ENCODE measurements at regions not wholly inside any gene's neighbourhood (a gene's known extent, or its start where the extent isn't known, plus 50 kb on each side); places are given as distances from the start of the nearest gene placed in this dataset.

DNA sequence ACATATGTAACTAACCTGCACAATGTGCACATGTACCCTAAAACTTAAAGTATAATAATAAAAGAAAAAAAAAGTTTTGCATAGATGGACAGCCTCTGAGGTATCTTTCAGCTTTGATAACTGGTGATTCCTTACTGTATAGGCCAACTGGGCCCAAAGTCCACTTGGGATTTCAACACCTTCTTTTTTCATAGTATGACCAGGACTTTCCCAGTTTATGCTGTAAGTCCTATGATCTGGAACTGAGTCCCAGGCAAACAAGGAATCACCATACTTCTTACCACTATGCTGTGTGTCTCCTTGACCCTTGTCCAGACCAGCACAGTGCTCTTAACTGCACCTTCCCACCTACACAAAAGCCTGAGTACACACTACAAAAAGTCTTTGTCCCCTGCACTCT, 205.1 kb upstream of the RBBP8 start:
- no peaks in the 10 kb centered on the region for H3K4me1 ChIP-seq

DNA sequence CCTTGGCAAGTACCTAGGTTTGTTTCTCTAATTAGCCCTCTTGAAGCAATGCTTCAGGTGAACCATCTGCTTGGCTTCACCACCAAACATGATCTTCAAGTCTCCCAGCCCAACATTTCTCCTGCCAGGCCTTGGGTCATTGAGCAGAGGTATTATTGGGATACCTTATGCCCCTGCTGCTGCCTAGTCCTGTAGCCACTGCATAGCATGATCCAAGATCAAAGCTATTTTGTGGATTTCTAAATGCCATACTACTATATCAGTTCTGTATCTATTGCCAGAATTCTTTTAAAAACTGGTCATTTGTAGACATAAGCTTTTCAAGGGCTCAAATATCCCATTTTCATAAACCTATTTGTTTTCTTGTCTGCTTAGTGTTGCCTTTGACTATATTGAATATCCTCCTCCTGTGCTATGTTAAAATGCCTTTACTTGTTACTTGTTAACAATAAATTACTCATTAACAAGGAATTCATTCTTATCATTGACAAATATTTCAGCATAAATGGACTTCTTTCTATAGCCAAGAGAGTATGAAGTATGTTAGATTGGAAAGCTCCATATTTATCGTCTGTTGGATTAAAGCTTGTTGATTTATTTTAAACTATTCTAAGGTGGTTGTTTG, 204.5 kb upstream of the RBBP8 start:
- 43% methylated on average over 1 of the region's 1 CpG for WGBS
- H3K27me3 ChIP-seq = no peaks in the 10 kb centered on the region
- no peaks in the 10 kb centered on the region for H3K9me3 ChIP-seq
- H3K4me3 ChIP-seq = no peak overlapping the region
- no peak overlapping the region for H3K27ac ChIP-seq
- DNase-seq (ENCODE audit: low spot score in 2 of 2) = no peak
- H3K4me1 ChIP-seq = no peaks in the 10 kb centered on the region
- no peaks in the 10 kb centered on the region for H3K36me3 ChIP-seq
- TF ChIP-seq EP300 (IDR thresholded peaks at IDR 0.05) = no peak
- TF ChIP-seq, protein P1, sequence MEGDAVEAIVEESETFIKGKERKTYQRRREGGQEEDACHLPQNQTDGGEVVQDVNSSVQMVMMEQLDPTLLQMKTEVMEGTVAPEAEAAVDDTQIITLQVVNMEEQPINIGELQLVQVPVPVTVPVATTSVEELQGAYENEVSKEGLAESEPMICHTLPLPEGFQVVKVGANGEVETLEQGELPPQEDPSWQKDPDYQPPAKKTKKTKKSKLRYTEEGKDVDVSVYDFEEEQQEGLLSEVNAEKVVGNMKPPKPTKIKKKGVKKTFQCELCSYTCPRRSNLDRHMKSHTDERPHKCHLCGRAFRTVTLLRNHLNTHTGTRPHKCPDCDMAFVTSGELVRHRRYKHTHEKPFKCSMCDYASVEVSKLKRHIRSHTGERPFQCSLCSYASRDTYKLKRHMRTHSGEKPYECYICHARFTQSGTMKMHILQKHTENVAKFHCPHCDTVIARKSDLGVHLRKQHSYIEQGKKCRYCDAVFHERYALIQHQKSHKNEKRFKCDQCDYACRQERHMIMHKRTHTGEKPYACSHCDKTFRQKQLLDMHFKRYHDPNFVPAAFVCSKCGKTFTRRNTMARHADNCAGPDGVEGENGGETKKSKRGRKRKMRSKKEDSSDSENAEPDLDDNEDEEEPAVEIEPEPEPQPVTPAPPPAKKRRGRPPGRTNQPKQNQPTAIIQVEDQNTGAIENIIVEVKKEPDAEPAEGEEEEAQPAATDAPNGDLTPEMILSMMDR (IDR thresholded peaks at IDR 0.05) = no peak
- no peak for TF ChIP-seq POLR2AphosphoS5 (IDR thresholded peaks at IDR 0.05)
- TF ChIP-seq POLR2A (IDR thresholded peaks at IDR 0.05) = no peak

More for the DNA sequence above, 205.1 kb upstream of the RBBP8 start:
- H3K36me3 ChIP-seq = no peaks in the 10 kb centered on the region
- DNase-seq (ENCODE audit: low spot score in 2 of 2) = no peak
- no peaks in the 10 kb centered on the region for H3K27me3 ChIP-seq
- no peak overlapping the region for H3K4me3 ChIP-seq
- TF ChIP-seq POLR2AphosphoS5 (IDR thresholded peaks at IDR 0.05) (no peak), EP300 (IDR thresholded peaks at IDR 0.05) (no peak), POLR2A (IDR thresholded peaks at IDR 0.05) (no peak)
- TF ChIP-seq, protein P1 (IDR thresholded peaks at IDR 0.05) = no peak
- H3K27ac ChIP-seq = no peak overlapping the region
- no peaks in the 10 kb centered on the region for H3K9me3 ChIP-seq

DNA sequence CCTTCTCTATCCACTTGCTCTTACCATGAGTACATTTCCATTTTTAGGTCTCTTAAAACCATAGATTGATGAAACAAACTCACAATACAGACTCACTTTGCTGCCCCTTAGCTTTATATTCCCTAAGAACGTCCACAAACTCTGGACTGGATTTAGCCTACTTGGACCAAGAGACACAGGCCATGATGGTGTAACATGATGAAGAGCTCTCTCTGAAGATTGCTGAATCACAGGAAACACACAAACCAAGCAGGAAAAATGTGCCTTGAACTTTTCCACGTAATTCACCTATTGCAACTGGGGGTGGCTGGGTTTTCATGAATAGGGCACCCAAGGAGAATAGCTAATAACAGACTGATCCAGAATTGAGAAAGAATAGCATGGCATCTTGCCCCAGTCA, 201.7 kb upstream of the RBBP8 start:
- no peaks in the 10 kb centered on the region for H3K4me1 ChIP-seq
- H3K4me3 ChIP-seq = no peak overlapping the region
- WGBS = 70% methylated on average over 2 of the region's 2 CpGs
- no peaks in the 10 kb centered on the region for H3K27me3 ChIP-seq
- no peaks in the 10 kb centered on the region for H3K36me3 ChIP-seq
- TF ChIP-seq, protein P1 (IDR thresholded peaks at IDR 0.05) = no peak
- no peak for TF ChIP-seq POLR2A (IDR thresholded peaks at IDR 0.05)
- no peak for TF ChIP-seq EP300 (IDR thresholded peaks at IDR 0.05)
- no peak for TF ChIP-seq POLR2AphosphoS5 (IDR thresholded peaks at IDR 0.05)
- H3K27ac ChIP-seq = no peak overlapping the region
- no peaks in the 10 kb centered on the region for H3K9me3 ChIP-seq
- no peak for DNase-seq (ENCODE audit: low spot score in 2 of 2)

DNA sequence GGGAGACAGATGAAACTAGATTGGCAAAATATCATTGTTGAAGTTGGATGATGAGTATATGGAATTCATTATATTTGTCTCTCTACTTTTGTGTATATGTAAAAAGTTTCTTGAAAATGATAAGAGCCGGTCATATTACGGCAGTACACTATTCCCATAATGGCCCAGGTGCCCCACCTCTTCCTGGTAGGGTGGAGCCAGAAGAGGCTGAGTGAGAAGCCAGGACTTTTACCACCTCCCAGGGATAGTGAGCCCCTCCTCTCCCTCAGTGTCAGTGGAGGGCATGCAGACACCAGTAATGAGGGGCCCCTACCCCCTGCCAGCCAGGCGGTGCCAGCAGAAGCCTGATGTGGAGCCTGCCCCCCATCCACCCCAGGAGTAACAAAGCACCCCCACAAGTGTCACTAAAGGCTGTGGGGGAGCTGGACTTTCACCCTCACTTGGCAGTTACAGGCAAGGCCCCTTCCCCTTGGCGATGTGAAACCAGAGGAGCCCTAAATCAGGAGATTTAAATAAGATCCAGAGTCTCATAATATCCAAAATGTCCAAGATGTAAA, 198.9 kb upstream of the RBBP8 start:
- no peaks in the 10 kb centered on the region for H3K36me3 ChIP-seq
- H3K27ac ChIP-seq = no peak overlapping the region
- no peak for DNase-seq (ENCODE audit: low spot score in 2 of 2)
- WGBS = 72% methylated on average over 4 of the region's 4 CpGs
- H3K27me3 ChIP-seq = no peaks in the 10 kb centered on the region
- H3K4me1 ChIP-seq = no peaks in the 10 kb centered on the region
- no peak for TF ChIP-seq POLR2AphosphoS5 (IDR thresholded peaks at IDR 0.05)
- TF ChIP-seq POLR2A (IDR thresholded peaks at IDR 0.05) = no peak
- no peak for TF ChIP-seq EP300 (IDR thresholded peaks at IDR 0.05)
- TF ChIP-seq, protein P1 (IDR thresholded peaks at IDR 0.05) = no peak
- no peak overlapping the region for H3K4me3 ChIP-seq
- no peaks in the 10 kb centered on the region for H3K9me3 ChIP-seq

DNA sequence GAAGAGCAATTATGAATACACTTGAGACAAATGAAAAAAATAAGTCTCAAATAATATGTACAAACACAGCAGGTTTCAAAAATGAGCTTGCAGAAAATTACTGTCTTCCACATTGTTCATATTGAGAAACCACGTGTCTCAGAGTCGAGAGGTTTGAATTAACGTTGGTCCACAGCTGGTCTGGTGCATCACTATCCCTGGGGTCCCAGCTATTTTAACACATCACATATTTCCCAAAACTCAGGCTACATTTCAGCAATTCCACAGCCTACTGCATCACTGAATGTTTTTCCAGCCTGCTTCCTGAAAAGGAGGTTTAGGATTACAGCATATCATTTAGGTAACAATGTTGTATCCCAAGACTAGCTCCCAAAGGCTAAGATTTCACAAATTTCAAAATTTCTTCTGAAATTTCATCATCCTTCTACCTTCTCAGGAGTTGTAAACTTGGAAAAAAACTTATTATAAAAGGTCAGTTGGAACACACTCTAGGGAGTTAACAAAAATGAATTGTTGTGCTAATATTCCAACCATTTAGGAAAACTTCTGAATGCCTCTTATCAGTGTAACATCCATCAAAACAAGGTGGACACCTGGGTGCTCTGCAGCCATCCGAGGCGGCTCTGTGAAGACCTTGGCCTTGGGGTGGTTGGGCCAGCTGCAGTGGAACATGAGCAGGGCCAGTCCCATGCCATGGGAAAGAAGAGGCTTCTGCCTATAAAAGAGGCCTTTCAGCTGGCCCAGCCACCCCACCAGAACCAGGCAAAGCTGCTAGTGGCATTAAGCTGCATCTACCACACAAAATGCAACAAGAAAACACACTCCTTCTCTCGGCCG, 198.1 kb upstream of the RBBP8 start:
- no peak for DNase-seq (ENCODE audit: low spot score in 2 of 2)
- Histone ChIP-seq H3K27me3 (no peaks in the 10 kb centered on the region), H3K4me3 (no peak overlapping the region), H3K27ac (no peak overlapping the region), H3K4me1 (no peaks in the 10 kb centered on the region), H3K9me3 (no peaks in the 10 kb centered on the region), H3K36me3 (no peaks in the 10 kb centered on the region)
- no peak for TF ChIP-seq EP300 (IDR thresholded peaks at IDR 0.05)
- TF ChIP-seq POLR2AphosphoS5 (IDR thresholded peaks at IDR 0.05) = no peak
- TF ChIP-seq, protein P1 (IDR thresholded peaks at IDR 0.05) = no peak
- TF ChIP-seq POLR2A (IDR thresholded peaks at IDR 0.05) = no peak
- 70% methylated on average over 7 of the region's 7 CpGs for WGBS

All from suprapubic skin (tissue), 4 donors.